HG02938 (cell line): ENCODE measurements at regions not wholly inside any gene's neighbourhood (a gene's known extent, or its start where the extent isn't known, plus 50 kb on each side); places are given as distances from the start of the nearest gene placed in this dataset.

Source experiments
- ATAC-seq: cut with Tn5 transposase; IDR thresholded peaks from one replicate; pipeline ENCODE4 v1.9.1; 2021; ENCODE audit warnings: mild to moderate bottlenecking, moderate library complexity; ENCODE audit not compliant: unreplicated experiment

DNA sequence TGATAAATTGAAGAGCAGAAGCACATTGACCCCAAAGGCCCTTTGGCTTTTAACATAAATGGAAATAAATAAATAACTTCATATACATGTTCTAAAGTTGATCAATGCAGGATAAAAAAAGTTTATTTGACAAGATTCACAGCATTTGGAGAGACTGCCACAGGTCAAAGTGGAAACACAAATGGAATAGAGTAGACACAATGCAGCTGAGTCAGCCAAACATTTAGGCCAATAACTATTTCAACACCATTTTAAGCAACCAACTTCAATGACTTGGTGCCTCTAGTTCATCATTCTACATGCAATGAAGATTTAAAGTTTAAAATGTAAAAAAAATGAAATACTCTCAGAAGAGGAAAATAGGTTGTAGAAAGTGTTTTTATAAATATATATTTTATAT is 365.2 kb downstream of the FAT4 start:
- no peak for ATAC-seq

GRCh38 chr4:125681240-125681639 is 366.5 kb downstream of the FAT4 start:
- ATAC-seq = no peak

DNA sequence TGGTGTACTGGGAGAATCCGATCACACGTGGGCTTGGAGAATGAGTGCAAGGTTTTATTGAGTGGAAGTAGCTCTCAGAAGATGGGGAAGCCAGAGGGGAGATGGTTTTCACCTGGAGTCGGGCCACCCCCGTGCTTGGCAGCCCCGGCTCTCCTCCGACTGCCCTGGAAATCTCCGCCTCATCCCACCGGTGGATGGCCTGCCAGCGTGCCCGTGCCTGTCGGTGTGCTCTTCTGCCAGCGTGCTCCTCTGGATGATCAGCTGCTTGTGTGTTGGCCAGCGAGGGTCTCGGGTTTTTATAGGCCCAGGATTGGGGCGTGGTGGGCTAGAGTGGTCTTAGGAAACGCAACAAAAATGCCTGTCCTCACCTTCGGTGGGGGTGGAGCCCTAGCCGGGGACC is 368.0 kb downstream of the FAT4 start:
- no peak for ATAC-seq

GRCh38 chr4:125688841-125689240 is 374.1 kb downstream of the FAT4 start:
- ATAC-seq = no peak

GRCh38 chr4:125689805-125690204 is 375.1 kb downstream of the FAT4 start:
- no peak for ATAC-seq

- no peak for ATAC-seq
These were observed 378.5 kb downstream of the FAT4 start for GRCh38 chr4:125693228-125693627.

DNA sequence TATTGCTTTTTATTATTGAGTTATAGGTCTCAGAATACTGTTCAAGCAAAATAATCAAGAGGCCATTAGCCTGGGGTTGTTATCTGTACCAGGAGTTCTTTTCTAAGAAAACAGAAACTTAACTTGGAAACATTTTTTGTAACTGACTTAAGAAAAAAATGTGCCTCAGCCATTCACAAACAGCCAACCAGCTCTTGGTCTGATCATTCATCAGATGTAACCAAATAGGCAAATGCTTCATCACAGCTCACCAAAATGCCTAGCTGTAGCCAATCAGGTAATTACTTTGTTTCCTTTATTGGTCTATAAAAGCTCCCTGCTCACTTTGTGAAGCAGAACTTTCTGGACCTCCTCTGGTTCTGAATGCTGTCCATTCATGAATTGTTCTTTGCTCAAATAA is 387.7 kb downstream of the FAT4 start:
- ATAC-seq = no peak

- no peak for ATAC-seq
These were observed 388.7 kb downstream of the FAT4 start for GRCh38 chr4:125703443-125703842.

DNA sequence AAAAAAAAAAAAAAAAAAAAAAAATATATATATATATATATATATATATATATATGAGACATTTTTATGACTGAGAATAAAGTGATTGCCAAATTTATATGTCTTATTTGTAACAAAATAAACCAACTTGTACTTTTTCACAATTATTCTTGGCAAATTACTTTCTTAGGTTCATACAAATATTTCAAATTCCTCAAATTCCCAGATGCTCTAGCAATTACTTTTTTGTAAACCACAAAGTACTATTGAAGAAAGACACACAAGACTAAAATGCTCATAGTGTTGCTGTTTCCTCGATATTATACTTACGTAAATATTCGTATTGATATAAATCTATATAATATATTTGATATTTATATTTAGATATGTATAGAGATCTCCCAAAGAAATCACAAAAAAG is 390.0 kb downstream of the FAT4 start:
- ATAC-seq = no peak

DNA sequence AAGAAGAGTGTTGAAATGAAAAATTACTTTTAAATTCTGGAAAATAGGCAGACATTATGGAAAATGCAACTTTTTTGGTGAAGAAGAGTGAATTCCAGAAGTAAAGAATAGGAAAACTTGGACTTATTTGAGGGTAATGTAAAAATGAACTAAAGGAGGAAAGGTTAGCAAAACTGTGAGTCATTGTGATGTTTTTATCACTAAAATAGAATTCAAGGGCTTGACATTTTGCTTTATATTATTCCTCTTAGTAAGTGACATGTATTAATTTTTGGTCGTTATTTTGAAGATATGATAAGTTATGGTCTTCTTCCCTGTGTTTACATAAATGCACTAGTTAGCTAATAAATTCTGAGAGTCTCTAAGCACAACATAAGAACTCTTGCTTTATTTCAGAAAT is 390.9 kb downstream of the FAT4 start:
- no peak for ATAC-seq

DNA sequence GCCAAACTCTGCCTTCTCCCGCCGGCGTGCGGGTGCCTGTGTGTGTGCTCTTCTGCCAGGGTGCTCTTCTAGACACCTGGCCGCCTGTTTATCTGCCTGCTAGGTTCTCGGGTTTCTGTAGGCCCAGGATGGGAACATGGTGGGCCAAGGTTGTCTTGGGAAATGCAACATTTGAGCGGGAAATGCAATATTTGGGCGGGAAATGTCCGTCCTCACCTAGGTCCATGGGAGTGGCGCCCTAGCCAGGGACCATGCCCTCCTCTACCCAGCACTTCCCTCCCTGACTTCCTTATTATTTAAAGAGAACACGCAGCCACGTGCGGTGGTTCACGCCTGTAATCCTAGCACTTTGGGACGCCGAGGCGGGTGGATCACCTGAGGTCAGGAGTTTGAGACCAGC is 392.6 kb downstream of the FAT4 start:
- ATAC-seq = no peak

DNA sequence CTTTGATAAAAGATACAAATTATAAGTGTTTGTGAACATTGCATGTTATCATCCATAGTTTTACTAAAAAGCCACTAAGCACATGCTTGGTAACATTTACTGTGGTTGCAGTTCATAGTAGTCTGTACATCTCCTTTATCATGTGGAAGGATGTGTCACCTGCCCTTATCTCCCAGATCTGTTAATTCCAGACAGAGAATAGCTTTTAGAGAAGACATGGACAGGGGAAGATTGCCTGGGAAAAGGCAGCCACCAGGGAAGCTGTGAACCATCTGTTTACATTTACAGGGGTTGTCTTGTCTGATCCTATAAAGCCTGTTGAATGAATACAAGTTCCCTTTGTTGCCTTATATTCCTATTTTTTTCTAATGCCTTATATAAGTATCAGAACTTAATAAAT is 396.0 kb downstream of the FAT4 start:
- no peak for ATAC-seq

DNA sequence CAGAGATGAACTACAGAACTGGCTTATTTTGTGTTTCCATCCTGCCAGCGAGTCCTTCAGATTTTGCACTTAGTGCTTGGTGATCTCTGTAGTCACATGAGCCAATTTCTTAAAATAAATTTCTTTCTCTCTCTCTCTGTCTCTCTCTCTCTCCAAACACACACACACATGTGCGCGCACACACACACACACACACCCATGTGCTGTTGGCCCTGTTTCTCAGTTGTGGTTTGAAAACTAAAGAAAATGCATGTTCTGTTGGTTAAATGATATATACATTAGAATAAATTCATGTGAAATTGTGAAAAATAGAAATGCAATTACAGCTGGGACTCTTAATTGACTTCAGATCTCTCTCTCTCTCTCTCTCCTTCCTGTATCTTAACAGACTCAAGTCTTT is 399.3 kb downstream of the FAT4 start:
- no peak for ATAC-seq

- ATAC-seq = no peak
These were observed 400.1 kb downstream of the FAT4 start for GRCh38 chr4:125714845-125715244.

DNA sequence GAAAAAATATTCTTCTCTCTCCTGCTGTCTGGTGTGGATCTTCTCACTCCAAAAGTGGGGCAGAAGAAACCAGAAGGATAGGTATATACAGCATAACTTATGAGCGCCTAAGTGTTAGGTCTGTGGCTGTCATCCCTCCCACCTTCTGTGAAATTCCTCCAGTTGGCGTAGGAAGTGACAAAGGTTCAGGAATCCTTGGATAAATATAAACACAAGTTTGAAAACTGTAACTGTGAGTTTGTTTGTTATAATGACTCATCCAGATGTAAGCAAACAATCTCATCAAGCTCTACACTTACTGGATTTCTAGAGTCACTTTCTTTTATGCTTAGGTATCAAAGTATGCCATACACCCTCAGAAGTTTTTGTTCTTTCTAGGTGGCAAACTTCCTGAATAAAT is 405.2 kb downstream of the FAT4 start:
- no peak for ATAC-seq

DNA sequence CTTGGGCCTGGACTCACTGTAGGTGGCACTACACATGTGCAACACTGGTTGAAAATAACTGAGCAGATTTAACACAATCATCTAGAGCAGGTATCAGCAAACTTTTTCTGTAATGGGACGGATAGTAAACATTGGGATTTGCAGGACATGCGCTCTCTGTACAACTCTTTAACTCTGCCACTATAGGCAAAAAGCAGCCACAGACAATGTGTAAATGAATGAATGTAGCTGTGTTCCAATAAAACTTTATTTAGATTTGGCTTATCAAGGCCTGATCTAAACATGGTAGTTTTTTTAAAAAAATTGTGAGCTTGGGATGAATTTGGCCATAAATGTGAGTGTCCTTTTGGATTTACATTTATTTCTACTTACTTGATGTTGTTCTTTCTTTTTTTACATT is 407.3 kb downstream of the FAT4 start:
- no peak for ATAC-seq

GRCh38 chr4:125725957-125726525 is 411.3 kb downstream of the FAT4 start:
- ATAC-seq = no peak

DNA sequence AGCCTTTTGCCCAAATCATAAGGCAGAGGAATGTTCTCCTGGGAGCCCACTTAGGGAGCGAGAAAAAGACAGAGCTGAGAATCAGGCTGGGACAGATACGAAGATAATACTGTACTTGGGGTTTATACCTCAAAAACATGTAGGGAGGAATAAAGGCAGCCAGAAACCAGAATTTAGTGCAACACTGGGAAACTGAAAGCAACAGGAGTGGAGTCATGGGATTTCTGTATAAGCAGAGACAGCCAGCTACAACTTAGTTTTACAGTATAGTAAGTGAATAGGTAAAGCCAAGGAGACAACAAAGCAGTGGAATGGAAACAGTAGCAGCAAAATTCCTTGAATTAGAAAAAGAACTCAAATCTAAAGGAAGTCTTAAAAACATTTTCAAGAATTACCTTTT is 413.2 kb downstream of the FAT4 start:
- no peak for ATAC-seq

- no peak for ATAC-seq
These were observed 413.8 kb downstream of the FAT4 start for GRCh38 chr4:125728568-125728967.

GRCh38 chr4:125729171-125729570 is 414.4 kb downstream of the FAT4 start:
- ATAC-seq = no peak

DNA sequence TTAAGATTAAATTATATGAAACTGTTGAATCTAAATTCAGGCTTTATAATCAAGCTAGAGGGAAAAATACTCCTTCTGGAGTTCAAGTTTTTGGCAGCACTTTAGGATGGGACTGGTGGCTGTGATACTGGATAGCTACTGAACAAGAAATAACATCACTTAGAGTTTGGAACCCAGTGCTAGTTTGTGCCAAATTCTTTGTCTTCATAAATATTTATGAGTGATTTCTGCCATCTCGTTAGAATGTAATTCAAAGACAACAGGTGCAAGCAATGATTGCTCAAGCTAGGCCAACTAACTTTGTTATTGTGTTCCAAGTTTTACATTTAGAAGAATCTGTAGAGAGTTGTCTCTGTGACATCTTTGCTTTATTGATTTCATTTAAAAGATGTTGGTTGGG is 417.9 kb downstream of the FAT4 start:
- ATAC-seq = no peak

DNA sequence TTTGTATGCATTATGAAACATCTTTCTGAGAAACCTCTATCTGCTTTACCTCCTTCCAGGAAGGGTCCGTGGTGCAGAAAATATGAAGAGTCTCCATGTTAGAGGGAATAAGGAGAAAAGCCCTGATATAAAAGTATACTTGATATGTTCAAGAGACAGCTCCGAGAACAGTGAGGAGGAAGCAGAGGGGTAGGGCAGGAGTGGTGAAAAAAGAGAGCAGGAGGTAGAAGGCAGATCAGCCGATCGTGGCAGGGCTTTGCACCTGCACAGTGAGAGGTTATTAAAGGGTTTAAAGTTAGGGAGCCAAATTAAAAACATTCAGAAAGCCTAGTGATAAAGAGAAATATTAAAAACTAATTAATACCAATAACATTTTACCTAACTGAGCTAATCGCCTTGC is 419.7 kb downstream of the FAT4 start:
- no peak for ATAC-seq

DNA sequence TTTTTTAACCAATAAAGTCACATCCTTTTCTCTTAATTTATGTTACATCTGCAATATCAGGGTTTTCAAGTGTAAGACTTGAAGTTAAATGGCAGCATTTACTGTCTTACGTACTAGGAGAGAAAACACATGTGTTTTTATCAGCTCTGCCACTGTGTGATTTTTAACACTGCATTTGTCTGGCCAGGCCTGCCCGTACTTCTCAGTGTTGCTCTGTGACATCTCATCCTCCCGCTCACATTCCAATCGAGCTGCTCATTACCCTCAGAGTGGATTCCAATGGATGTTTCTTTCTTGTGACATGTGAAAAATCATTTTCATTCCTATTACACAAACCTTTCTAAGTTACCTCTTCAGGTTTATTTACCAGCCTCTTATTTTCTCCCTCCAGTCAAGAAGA is 420.3 kb downstream of the FAT4 start:
- ATAC-seq = no peak

GRCh38 chr4:125736057-125736456 is 421.3 kb downstream of the FAT4 start:
- no peak for ATAC-seq
